ENCODE measurements at regions not wholly inside any gene's neighbourhood (a gene's known extent, or its start where the extent isn't known, plus 50 kb on each side); places are given as distances from the start of the nearest gene placed in this dataset.

- intact Hi-C loops (cut with micrococcal nuclease), result no loop called here
- in situ Hi-C loops (cut with MboI), result no loop called here
- Histone ChIP-seq H4K20me1 (replicated peaks; ENCODE audit: control insufficient read depth, insufficient read depth, low read length) (no peaks in the 10 kb centered on the region), H3K4me1 (replicated peaks in 1 of 2; ENCODE audit: control insufficient read depth in 2 of 2, insufficient read depth in 2 of 2, low read length in 2 of 2) (no peaks in the 10 kb centered on the region), H3K4me2 (ENCODE audit: insufficient read depth, low read length) (no peak overlapping the region), H3K9ac (ENCODE audit: insufficient read depth in 1 of 2, low read depth in 2 of 2, low read length in 2 of 2) (no peak overlapping the region), H2AFZ (ENCODE audit: low read depth, low read length) (no peak overlapping the region), H3K4me3 (no peak overlapping the region), H3K36me3 (ENCODE audit: control insufficient read depth, insufficient read depth, low read length) (0 out of 3 replicates have a peak, but pooled peaks cover 3% of the 10 kb centered on the region), H3K9me3 (replicated peaks; ENCODE audit: control insufficient read depth, insufficient read depth, low read depth, low read length) (no peaks in the 10 kb centered on the region), H3K79me2 (ENCODE audit: control insufficient read depth, insufficient read depth, low read length) (no peaks in the 10 kb centered on the region), H3K9me1 (ENCODE audit: control insufficient read depth, insufficient read depth, low read length) (no peaks in the 10 kb centered on the region), H3K27me3 (ENCODE audit: control insufficient read depth in 2 of 2, insufficient read depth in 2 of 2, low read length in 2 of 2) (no peaks in the 10 kb centered on the region), H3K27ac (ENCODE audit: extremely low read depth, low read depth, low read length) (no peak overlapping the region)
- DNase-seq (ENCODE audit: extremely low read depth in 1 of 4, low spot score in 3 of 4) (no peak), FAIRE-seq (no peak), ATAC-seq (no peak)
- WGBS (ENCODE audit: insufficient coverage, low coverage, missing lambda C conversion rate), result 52% methylated on average over 3 of the region's 3 CpGs
- ChIA-PET POLR2A (no interaction called here), CTCF (ENCODE audit: low intra/inter-chr PET ratio) (no interaction called here)
- no TSS peak for BruUV-seq (replicated peaks)
- TF ChIP-seq CEBPG (CRISPR knock-in tag; IDR thresholded peaks at IDR 0.05) (no peak), CEBPG (tag; conservative IDR thresholded peaks at IDR 0.05 in 1 of 2, IDR thresholded peaks at IDR 0.05 in 1 of 2) (no peak), MCM3 (IDR thresholded peaks at IDR 0.05) (no peak), BCL6 (CRISPR knock-in tag; IDR thresholded peaks at IDR 0.05) (no peak), SAFB2 (IDR thresholded peaks at IDR 0.05; ENCODE audit: borderline replicate concordance, low read depth, low read length, severe bottlenecking) (no peak), TGIF2 (CRISPR knock-in tag; IDR thresholded peaks at IDR 0.05) (no peak), ZNF184 (CRISPR knock-in tag; IDR thresholded peaks at IDR 0.05) (no peak), SRSF7 (optimal IDR thresholded peaks at IDR 0.05; ENCODE audit: low read depth, low read length) (no peak), SMAD2 (IDR thresholded peaks at IDR 0.05; ENCODE audit: low read depth, low read length) (no peak), RBFOX2 (IDR thresholded peaks at IDR 0.05; ENCODE audit: low read depth, low read length) (no peak), JUNB (CRISPR knock-in tag; conservative IDR thresholded peaks at IDR 0.05) (no peak), TAL1 (IDR thresholded peaks at IDR 0.05) (no peak), CC2D1A (IDR thresholded peaks at IDR 0.05) (no peak), CREB3 (tag; conservative IDR thresholded peaks at IDR 0.05; ENCODE audit: low read depth) (no peak), BACH1 (tag; IDR thresholded peaks at IDR 0.05) (no peak)
Observed at GRCh38 chr7:146028251-146028750, 88.3 kb upstream of the CNTNAP2 start.

Data from K562 (cell line).